ENCODE measurements at regions not wholly inside any gene's neighbourhood (a gene's known extent, or its start where the extent isn't known, plus 50 kb on each side); places are given as distances from the start of the nearest gene placed in this dataset.

GRCh38 chr2:200013906-200014305 lies 58.5 kb downstream of the MAIP1 start:
- DNase-seq (ENCODE audit: extremely low read depth, low read depth), result no peak

- no peak for DNase-seq (ENCODE audit: extremely low read depth, low read depth)
These were observed 66.2 kb downstream of the MAIP1 start for GRCh38 chr2:200021449-200022114.

GRCh38 chr2:200022511-200022910 lies 67.1 kb downstream of the MAIP1 start:
- DNase-seq (ENCODE audit: extremely low read depth, low read depth), result no peak

- no peak for DNase-seq (ENCODE audit: extremely low read depth, low read depth)
These were observed 68.2 kb downstream of the MAIP1 start for GRCh38 chr2:200023570-200023969.

GRCh38 chr2:200025717-200026116 lies 70.3 kb downstream of the MAIP1 start:
- no peak for DNase-seq (ENCODE audit: extremely low read depth, low read depth)

GRCh38 chr2:200026332-200027230 lies 71.2 kb downstream of the MAIP1 start:
- no peak for DNase-seq (ENCODE audit: extremely low read depth, low read depth)

- DNase-seq (ENCODE audit: extremely low read depth, low read depth), result no peak
These were observed 73.6 kb downstream of the MAIP1 start for GRCh38 chr2:200028998-200029397.

GRCh38 chr2:200032895-200033294 lies 77.5 kb downstream of the MAIP1 start:
- DNase-seq (ENCODE audit: extremely low read depth, low read depth), result no peak

GRCh38 chr2:200033929-200034328 lies 78.5 kb downstream of the MAIP1 start:
- no peak for DNase-seq (ENCODE audit: extremely low read depth, low read depth)

GRCh38 chr2:200034816-200035215 lies 79.4 kb downstream of the MAIP1 start:
- DNase-seq (ENCODE audit: extremely low read depth, low read depth), result no peak

- DNase-seq (ENCODE audit: extremely low read depth, low read depth), result no peak
These were observed 84.6 kb downstream of the MAIP1 start for GRCh38 chr2:200039724-200040650.

GRCh38 chr2:200040831-200041230 lies 85.4 kb downstream of the MAIP1 start:
- no peak for DNase-seq (ENCODE audit: extremely low read depth, low read depth)

GRCh38 chr2:200041639-200042038 lies 86.3 kb downstream of the MAIP1 start:
- no peak for DNase-seq (ENCODE audit: extremely low read depth, low read depth)

GRCh38 chr2:200042102-200042735 lies 86.8 kb downstream of the MAIP1 start:
- DNase-seq (ENCODE audit: extremely low read depth, low read depth), result no peak

- DNase-seq (ENCODE audit: extremely low read depth, low read depth), result no peak
These were observed 87.6 kb downstream of the MAIP1 start for GRCh38 chr2:200042944-200043343.

GRCh38 chr2:200044453-200044852 lies 89.1 kb downstream of the MAIP1 start:
- no peak for DNase-seq (ENCODE audit: extremely low read depth, low read depth)

GRCh38 chr2:200048421-200048820 lies 93.0 kb downstream of the MAIP1 start:
- no peak for DNase-seq (ENCODE audit: extremely low read depth, low read depth)

GRCh38 chr2:200049086-200049485 lies 93.7 kb downstream of the MAIP1 start:
- no peak for DNase-seq (ENCODE audit: extremely low read depth, low read depth)

- DNase-seq (ENCODE audit: extremely low read depth, low read depth), result no peak
These were observed 95.7 kb downstream of the MAIP1 start for GRCh38 chr2:200050921-200051610.

- DNase-seq (ENCODE audit: extremely low read depth, low read depth), result no peak
These were observed 96.2 kb downstream of the MAIP1 start for GRCh38 chr2:200051611-200051945.
